Loucy (cell line): ENCODE measurements at regions not wholly inside any gene's neighbourhood (a gene's known extent, or its start where the extent isn't known, plus 50 kb on each side); places are given as distances from the start of the nearest gene placed in this dataset.

Experiments used
- H2AFZ ChIP-seq: fragments of 200-600 bp; sonication (generic); 2 replicates; pipeline ENCODE4 v1.6.0; 2016; ENCODE audit warnings: antibody characterized with exemption, mild to moderate bottlenecking, low read length, moderate library complexity
- H3F3A ChIP-seq: fragments of 200-600 bp; 2 replicates; pipeline ENCODE4 v1.6.0; 2016; ENCODE audit warnings: antibody characterized with exemption, low read depth, mild to moderate bottlenecking
- H3K27me3 ChIP-seq: fragments of 200-600 bp; sonication (generic); 2 replicates; pipeline ENCODE4 v1.6.1; 2014; ENCODE audit warnings: low read length, mild to moderate bottlenecking; ENCODE audit not compliant: insufficient read depth, poor library complexity, severe bottlenecking
- H3K36me3 ChIP-seq: fragments of 200-600 bp; sonication (generic); 2 replicates; pipeline ENCODE4 v1.6.1; 2016; ENCODE audit warnings: low read length; ENCODE audit not compliant: insufficient read depth
- H3K4me1 ChIP-seq: fragments of 200-600 bp; sonication (generic); 2 replicates; pipeline ENCODE4 v1.5.1; 2014; ENCODE audit warnings: low read length, mild to moderate bottlenecking; ENCODE audit not compliant: insufficient read depth, poor library complexity, severe bottlenecking
- H3K4me2 ChIP-seq: fragments of 200-600 bp; sonication (generic); 2 replicates; pipeline ENCODE4 v1.6.0; 2014; ENCODE audit warnings: antibody characterized with exemption, low read length, low read depth, mild to moderate bottlenecking; ENCODE audit not compliant: poor library complexity, severe bottlenecking
- H3K4me3 ChIP-seq: fragments of 200-600 bp; sonication (generic); 2 replicates; pipeline ENCODE4 v1.5.1; 2014; ENCODE audit warnings: low read length, mild to moderate bottlenecking, mixed read lengths; ENCODE audit not compliant: poor library complexity, severe bottlenecking
- H3K79me2 ChIP-seq: fragments of 200-600 bp; sonication (generic); 2 replicates; pipeline ENCODE4 v1.6.1; 2014; ENCODE audit warnings: low read length; ENCODE audit not compliant: insufficient read depth
- H3K9ac ChIP-seq: fragments of 200-600 bp; sonication (generic); 2 replicates; pipeline ENCODE4 v1.6.0; 2014; ENCODE audit warnings: mild to moderate bottlenecking, low read depth, low read length, moderate library complexity; ENCODE audit not compliant: poor library complexity, severe bottlenecking
- H3K9me2 ChIP-seq: fragments of 200-600 bp; sonication (generic); replicated peaks from 2 replicates; pipeline ENCODE4 v1.6.1; 2016; ENCODE audit warnings: low read depth, low read length, mixed read lengths
- H3K9me3 ChIP-seq: fragments of 200-600 bp; sonication (generic); 2 replicates; pipeline ENCODE4 v1.6.1; 2014; ENCODE audit warnings: mild to moderate bottlenecking, antibody characterized with exemption, low read length, low read depth; ENCODE audit not compliant: insufficient read depth
- H4K20me1 ChIP-seq: fragments of 200-600 bp; sonication (generic); 2 replicates; pipeline ENCODE4 v1.6.0; 2014; ENCODE audit warnings: antibody characterized with exemption, low read length, mild to moderate bottlenecking; ENCODE audit not compliant: insufficient read depth, poor library complexity, severe bottlenecking
- EZH2phosphoT487 ChIP-seq: fragments of 200-600 bp; IDR thresholded peaks from 2 replicates; pipeline ENCODE4 v1.6.1; 2018; ENCODE audit warnings: antibody characterized with exemption, mild to moderate bottlenecking, moderate library complexity, borderline replicate concordance
- TF ChIP-seq, protein P1 (sequence below): fragments of 200-600 bp; sonication (generic); conservative IDR thresholded peaks from 2 replicates; pipeline ENCODE4 v1.5.1; 2014; ENCODE audit warnings: mild to moderate bottlenecking, antibody characterized with exemption, low read length

DNA sequence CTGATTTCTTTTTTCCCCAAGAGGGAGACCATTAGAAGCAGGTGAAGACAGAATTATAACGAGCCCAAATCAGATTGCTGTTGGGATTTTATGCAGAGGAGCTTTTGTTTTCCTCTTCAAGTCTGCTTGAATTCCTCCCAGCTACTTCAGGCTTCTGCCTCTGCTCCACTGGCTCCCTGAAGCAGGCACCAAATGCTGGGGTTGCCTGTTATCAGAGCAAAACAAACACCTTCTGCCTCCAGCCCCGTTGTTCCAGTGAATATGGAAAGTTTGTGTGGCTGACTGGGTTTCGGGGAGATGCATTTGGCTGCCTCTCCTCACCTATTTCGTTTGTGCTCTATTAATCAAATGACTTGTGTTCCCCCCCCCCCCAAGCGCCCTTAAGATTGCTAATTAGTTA, 209.2 kb downstream of the URB2 start:
- Histone ChIP-seq H3K36me3 (no peaks in the 10 kb centered on the region), H3F3A (no peaks in the 10 kb centered on the region), H3K9me2 (no peaks in the 10 kb centered on the region), H4K20me1 (no peaks in the 10 kb centered on the region), H3K9ac (no peak overlapping the region), H3K4me2 (no peak overlapping the region), H3K79me2 (no peaks in the 10 kb centered on the region), H3K4me1 (no peaks in the 10 kb centered on the region), H3K27me3 (no peaks in the 10 kb centered on the region), H3K9me3 (no peaks in the 10 kb centered on the region), H2AFZ (no peak overlapping the region), H3K4me3 (no peak overlapping the region)
- TF ChIP-seq, protein P1, sequence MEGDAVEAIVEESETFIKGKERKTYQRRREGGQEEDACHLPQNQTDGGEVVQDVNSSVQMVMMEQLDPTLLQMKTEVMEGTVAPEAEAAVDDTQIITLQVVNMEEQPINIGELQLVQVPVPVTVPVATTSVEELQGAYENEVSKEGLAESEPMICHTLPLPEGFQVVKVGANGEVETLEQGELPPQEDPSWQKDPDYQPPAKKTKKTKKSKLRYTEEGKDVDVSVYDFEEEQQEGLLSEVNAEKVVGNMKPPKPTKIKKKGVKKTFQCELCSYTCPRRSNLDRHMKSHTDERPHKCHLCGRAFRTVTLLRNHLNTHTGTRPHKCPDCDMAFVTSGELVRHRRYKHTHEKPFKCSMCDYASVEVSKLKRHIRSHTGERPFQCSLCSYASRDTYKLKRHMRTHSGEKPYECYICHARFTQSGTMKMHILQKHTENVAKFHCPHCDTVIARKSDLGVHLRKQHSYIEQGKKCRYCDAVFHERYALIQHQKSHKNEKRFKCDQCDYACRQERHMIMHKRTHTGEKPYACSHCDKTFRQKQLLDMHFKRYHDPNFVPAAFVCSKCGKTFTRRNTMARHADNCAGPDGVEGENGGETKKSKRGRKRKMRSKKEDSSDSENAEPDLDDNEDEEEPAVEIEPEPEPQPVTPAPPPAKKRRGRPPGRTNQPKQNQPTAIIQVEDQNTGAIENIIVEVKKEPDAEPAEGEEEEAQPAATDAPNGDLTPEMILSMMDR = no peak
- no peak for TF ChIP-seq EZH2phosphoT487

GRCh38 chr1:229836324-229836723, 210.3 kb downstream of the URB2 start:
- Histone ChIP-seq H3K9me2 (no peaks in the 10 kb centered on the region), H3K27me3 (no peaks in the 10 kb centered on the region), H3K4me1 (no peaks in the 10 kb centered on the region), H4K20me1 (no peaks in the 10 kb centered on the region), H3K36me3 (no peaks in the 10 kb centered on the region), H3K79me2 (no peaks in the 10 kb centered on the region), H3K4me3 (no peak overlapping the region), H3K9me3 (no peaks in the 10 kb centered on the region), H3K9ac (no peak overlapping the region), H3F3A (no peaks in the 10 kb centered on the region), H3K4me2 (no peak overlapping the region), H2AFZ (no peak overlapping the region)
- TF ChIP-seq, protein P1 = no peak
- no peak for TF ChIP-seq EZH2phosphoT487

GRCh38 chr1:229838204-229838603, 212.2 kb downstream of the URB2 start:
- H3K9me2 ChIP-seq = no peaks in the 10 kb centered on the region
- H3K27me3 ChIP-seq = no peaks in the 10 kb centered on the region
- H4K20me1 ChIP-seq = no peaks in the 10 kb centered on the region
- H3K4me3 ChIP-seq = no peak overlapping the region
- no peak overlapping the region for H3K4me2 ChIP-seq
- H2AFZ ChIP-seq = no peak overlapping the region
- H3K9ac ChIP-seq = no peak overlapping the region
- no peaks in the 10 kb centered on the region for H3K4me1 ChIP-seq
- H3K79me2 ChIP-seq = no peaks in the 10 kb centered on the region
- H3K36me3 ChIP-seq = no peaks in the 10 kb centered on the region
- no peaks in the 10 kb centered on the region for H3F3A ChIP-seq
- no peaks in the 10 kb centered on the region for H3K9me3 ChIP-seq
- TF ChIP-seq, protein P1 = no peak
- no peak for TF ChIP-seq EZH2phosphoT487
